Dendritic cell treated with granulocyte-macrophage colony-stimulating factor and Interleukin-4, amounts not matched to agents 40 ng/mL and 50 ng/mL, for 4 days (primary cell): ENCODE measurements at regions not wholly inside any gene's neighbourhood (a gene's known extent, or its start where the extent isn't known, plus 50 kb on each side); places are given as distances from the start of the nearest gene placed in this dataset.
"Not testable (repeated sequence)": the region's sequence is repeated elsewhere in the genome, so short reads cannot be mapped to it uniquely, and the experiment has no call there.

Experiments
- H3K27ac Mint-ChIP-seq: one replicate; pipeline ENCODE4 v1.8.0; 2022; ENCODE audit warnings: mild to moderate bottlenecking, mixed read lengths
- H3K27me3 Mint-ChIP-seq: one replicate; pipeline ENCODE4 v1.8.0; 2022; ENCODE audit warnings: mild to moderate bottlenecking, mixed read lengths
- H3K36me3 Mint-ChIP-seq: one replicate; pipeline ENCODE4 v1.8.0; 2022; ENCODE audit warnings: low read depth, mixed read lengths
- H3K4me1 Mint-ChIP-seq: one replicate; pipeline ENCODE4 v1.8.0; 2022; ENCODE audit warnings: low read depth, mixed read lengths
- H3K4me3 Mint-ChIP-seq: one replicate; pipeline ENCODE4 v1.8.0; 2022; ENCODE audit warnings: mild to moderate bottlenecking, moderate library complexity, mixed read lengths
- H3K9me3 Mint-ChIP-seq: one replicate; pipeline ENCODE4 v1.8.0; 2022; ENCODE audit warnings: mixed read lengths
- intact Hi-C: fragments of 100-400 bp; cut with micrococcal nuclease; formaldehyde crosslinking; loops from one replicate; pipeline ENCODE4 v1.15.0; 2022

DNA sequence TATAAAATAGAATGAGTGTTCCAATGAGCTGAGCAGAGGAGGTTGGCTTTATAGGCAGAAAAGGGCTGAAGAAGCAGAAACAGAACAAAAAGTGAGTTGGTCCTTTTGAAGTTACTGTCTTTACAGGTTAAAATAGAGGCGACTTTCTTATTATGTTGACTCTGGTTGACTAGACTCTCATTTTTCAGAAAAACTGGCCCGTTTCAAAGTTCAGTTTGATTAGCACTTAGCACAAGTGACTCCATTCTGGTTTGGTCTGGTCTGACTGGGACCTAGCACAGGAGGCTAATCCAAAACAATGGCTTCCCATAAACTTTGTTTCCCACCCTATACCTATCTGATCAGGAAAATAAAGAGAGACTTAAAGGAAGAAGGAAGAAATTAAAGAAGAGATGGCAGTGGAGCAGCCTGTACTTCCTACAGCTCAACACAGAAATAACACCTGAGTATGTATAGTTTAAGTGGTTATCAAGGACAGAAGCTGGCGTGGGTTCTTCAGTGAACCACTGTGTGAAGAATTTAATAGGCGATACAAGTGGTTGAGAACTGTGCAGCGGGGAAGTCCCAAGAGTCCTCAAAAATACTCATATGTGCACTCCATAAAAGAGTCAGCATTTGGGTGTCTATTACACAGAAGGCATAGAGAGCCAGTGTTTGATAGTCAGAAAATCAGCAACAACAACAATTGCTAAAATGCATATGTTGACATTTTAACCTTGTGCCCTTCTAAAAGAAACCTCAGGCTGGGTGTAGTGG, 554.8 kb upstream of the HTR2C start:
- intact Hi-C loops = no loop called here
- Mint-ChIP-seq H3K27ac (no peak overlapping the region), H3K27me3 (no peaks in the 10 kb centered on the region), H3K4me1 (no peaks in the 10 kb centered on the region), H3K4me3 (no peak overlapping the region), H3K36me3 (no peaks in the 10 kb centered on the region), H3K9me3 (no peaks in the 10 kb centered on the region)

DNA sequence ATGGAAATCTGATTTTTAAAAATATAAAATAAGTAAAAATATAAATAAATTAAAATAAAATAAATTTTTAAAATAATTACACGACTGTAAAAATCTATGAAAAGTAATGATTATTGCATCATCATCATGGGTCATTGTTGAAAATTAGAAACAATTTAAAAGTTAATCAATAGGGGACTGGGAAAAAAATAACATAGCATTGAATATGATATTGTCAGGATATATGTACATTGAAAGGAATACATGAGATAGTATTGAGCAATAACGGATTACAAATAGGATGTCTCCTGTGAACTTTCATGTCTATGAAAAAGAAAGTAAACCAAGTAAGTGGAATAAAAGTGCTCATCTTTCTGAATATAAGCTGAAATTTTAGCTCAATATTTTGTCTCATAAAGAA, 566.8 kb upstream of the HTR2C start:
- no peaks in the 10 kb centered on the region for H3K36me3 Mint-ChIP-seq
- H3K9me3 Mint-ChIP-seq = no peaks in the 10 kb centered on the region
- H3K4me3 Mint-ChIP-seq = no peak overlapping the region
- no peaks in the 10 kb centered on the region for H3K4me1 Mint-ChIP-seq
- no peak overlapping the region for H3K27ac Mint-ChIP-seq
- peaks cover 2% of the 10 kb centered on the region for H3K27me3 Mint-ChIP-seq
- intact Hi-C loops = no loop called here

DNA sequence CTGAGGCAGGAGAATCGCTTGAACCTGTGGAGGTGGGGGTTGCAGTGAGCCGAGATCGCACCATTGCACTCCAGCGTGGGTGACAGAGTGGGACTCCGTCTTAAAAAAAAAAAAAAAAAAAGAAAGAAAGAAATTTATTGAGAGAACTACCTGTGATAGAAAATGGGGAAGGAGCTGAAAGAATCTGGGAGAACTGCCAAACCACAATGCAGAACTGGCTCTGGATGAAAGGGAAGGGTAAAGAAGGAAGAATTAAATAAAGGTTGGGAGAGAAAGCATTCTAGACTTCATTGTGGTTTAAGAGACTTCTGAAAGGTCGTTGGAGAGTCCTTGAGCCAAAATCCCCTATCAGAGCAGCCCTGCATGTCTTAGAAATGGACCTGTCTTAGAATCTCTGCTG, 567.9 kb upstream of the HTR2C start:
- H3K4me3 Mint-ChIP-seq = no peak overlapping the region

DNA sequence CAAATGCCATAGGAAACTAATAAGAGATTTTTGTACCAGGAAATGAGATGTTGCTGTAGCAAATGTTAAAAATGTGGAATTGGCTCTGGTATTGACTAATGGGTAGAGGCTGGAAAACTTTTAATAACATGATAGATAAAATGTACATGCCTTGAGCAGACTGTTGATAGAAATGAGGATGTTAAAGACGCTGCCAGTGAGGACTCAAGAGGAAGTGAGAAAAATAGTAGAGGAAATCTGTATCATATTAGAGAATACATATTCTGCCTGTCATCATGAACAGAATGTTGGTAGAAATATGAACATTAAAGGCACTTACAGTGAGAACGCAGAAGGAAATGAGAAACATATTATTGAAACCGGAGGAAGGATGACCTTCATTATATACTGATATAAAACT, 577.2 kb upstream of the HTR2C start:
- H3K36me3 Mint-ChIP-seq = no peaks in the 10 kb centered on the region
- intact Hi-C loops = no loop called here
- no peak overlapping the region for H3K27ac Mint-ChIP-seq
- H3K4me1 Mint-ChIP-seq = peaks cover 12% of the 10 kb centered on the region
- no peak overlapping the region for H3K4me3 Mint-ChIP-seq
- H3K9me3 Mint-ChIP-seq = peaks cover 18% of the 10 kb centered on the region
- no peaks in the 10 kb centered on the region for H3K27me3 Mint-ChIP-seq

More for the DNA sequence above, 567.9 kb upstream of the HTR2C start:
- Mint-ChIP-seq H3K27ac (no peak overlapping the region), H3K27me3 (peaks cover 2% of the 10 kb centered on the region), H3K36me3 (no peaks in the 10 kb centered on the region), H3K9me3 (no peaks in the 10 kb centered on the region), H3K4me1 (no peaks in the 10 kb centered on the region)
- intact Hi-C loops = no loop called here

DNA sequence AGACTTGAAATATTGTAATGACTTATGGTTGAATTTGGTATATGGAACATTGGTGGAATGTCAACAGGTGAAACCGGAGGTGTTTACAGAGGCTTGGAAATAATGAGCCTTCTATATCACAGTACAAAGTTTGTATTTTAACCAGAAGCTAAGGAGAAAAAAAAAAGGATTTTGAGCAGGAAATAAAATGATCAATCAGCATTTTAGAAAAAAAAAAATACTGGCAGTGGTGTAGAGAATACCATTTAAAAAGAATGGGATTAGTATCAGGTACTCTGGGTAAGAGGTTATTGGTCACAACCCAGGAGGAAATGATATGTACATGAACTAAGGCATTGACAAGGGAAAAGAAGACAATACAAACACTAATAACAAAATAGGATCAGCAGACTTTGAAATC, 587.1 kb upstream of the HTR2C start:
- Mint-ChIP-seq H3K9me3 (no peaks in the 10 kb centered on the region), H3K27ac (no peak overlapping the region), H3K4me3 (no peak overlapping the region), H3K4me1 (no peaks in the 10 kb centered on the region), H3K27me3 (no peaks in the 10 kb centered on the region), H3K36me3 (no peaks in the 10 kb centered on the region)
- intact Hi-C loops = no loop called here

DNA sequence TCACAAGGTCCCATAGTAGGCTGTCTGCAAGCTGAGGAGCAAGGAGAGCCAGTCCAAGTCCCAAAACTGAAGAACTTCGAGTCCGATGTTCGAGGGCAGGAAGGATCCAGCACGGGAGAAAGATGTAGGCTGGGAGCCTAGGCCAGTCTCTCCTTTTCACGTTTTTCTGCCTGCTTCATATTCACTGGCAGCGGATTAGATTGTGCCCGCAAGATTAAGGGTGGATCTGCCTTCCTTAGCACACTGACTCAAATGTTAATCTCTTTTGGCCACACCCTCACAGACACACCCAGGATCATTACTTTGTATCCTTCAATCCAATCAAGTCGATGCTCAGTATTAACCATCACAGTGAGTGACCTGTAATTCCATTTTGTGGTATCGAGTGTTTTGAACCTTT, 592.2 kb upstream of the HTR2C start:
- H3K27me3 Mint-ChIP-seq = not testable (repeated sequence)

DNA sequence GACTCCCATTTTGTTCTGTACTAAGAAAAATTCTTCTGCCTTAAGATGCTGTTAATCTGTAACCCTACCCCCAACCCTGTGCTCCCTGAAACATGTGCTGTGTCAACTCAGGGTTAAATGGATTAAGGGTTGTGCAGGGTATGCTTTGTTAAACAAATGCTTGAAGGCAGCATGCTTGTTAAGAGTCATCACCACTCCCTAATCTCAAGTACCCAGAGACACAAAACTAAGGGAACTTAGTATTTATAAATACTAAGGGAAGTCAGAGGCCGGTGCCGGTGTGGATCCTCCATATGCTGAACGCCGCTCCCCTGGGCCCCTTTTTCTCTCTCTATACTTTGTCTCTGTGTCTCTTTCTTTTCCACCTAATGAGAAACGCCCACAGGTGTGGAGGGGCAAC, 593.2 kb upstream of the HTR2C start:
- H3K9me3 Mint-ChIP-seq, H3K4me1 Mint-ChIP-seq, H3K27ac Mint-ChIP-seq, H3K4me3 Mint-ChIP-seq, intact Hi-C loops, H3K27me3 Mint-ChIP-seq, H3K36me3 Mint-ChIP-seq: not testable (repeated sequence)

More for the DNA sequence above, 592.2 kb upstream of the HTR2C start:
- H3K36me3 Mint-ChIP-seq, H3K4me1 Mint-ChIP-seq, H3K9me3 Mint-ChIP-seq, H3K4me3 Mint-ChIP-seq, intact Hi-C loops, H3K27ac Mint-ChIP-seq: not testable (repeated sequence)

DNA sequence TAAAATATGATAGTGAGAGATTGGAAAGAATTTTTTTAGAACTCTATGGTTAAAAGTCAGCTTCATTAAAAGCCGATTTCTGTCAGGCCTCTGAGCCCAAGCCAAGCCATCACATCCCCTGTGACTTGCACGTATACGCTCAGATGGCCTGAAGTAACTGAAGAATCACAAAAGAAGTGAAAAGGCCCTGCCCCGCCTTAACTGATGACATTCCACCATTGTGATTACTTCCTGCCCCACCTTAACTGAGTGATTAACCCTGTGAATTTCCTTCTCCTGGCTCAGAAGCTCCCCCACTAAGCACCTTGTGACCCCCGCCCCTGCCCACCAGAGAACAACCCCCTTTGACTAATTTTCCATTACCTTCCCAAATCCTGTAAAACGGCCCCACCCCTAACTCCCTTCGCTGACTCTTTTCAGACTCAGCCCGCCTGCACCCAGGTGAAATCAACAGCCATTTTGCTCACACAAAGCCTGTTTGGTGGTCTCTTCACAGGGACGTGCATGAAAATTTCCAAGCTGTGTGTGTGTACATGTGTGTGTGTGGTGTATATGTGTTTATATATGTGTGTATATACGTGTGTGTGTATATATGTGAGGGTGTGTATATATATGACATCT, 595.5 kb upstream of the HTR2C start:
- intact Hi-C loops = not testable (repeated sequence)

DNA sequence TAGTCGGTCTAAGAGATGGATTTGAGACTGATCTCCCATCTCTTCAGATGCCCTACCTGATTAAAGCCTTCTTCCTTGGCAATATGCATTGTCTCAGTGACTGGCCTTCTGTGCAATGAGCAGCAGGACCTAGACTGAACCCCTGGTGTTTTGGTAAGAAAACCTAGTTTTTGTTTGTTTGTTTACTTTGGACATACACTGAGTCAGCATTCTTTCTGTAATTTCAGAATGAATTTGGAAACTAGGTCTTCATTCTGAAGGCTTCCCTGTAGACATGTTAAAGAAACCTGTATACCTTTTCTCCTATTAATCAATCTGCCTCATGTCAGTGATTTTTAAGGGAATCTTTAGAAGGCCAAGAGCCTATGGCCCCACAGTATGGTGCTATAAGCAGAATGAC, 597.5 kb upstream of the HTR2C start:
- intact Hi-C loops = no loop called here
- no peak overlapping the region for H3K4me3 Mint-ChIP-seq
- peaks cover 9% of the 10 kb centered on the region for H3K4me1 Mint-ChIP-seq
- no peak overlapping the region for H3K27ac Mint-ChIP-seq
- H3K36me3 Mint-ChIP-seq = no peaks in the 10 kb centered on the region
- H3K27me3 Mint-ChIP-seq = no peaks in the 10 kb centered on the region
- no peaks in the 10 kb centered on the region for H3K9me3 Mint-ChIP-seq

More for the DNA sequence above, 595.5 kb upstream of the HTR2C start:
- not testable (repeated sequence) for H3K27me3 Mint-ChIP-seq, H3K4me1 Mint-ChIP-seq, H3K27ac Mint-ChIP-seq, H3K36me3 Mint-ChIP-seq, H3K9me3 Mint-ChIP-seq, H3K4me3 Mint-ChIP-seq

DNA sequence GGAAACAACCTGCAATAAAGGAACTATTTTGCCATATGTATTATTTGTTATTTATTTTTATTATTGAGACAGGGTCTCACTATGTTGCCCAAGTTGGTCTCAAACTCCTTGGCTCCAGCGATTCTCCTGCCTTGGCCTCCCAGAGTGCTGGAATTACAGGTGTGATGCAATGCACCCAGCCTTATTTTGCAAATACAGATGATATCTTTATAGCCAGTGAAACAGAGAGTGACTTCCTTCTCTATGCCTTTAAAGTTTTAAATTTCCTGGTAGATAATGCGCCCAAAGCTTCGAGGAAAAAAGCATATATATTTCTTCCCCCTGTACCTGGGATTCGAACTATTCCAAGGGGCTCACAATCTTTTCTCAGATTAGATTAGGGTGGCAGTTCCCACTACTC, 601.1 kb upstream of the HTR2C start:
- Mint-ChIP-seq H3K9me3 (peaks cover 16% of the 10 kb centered on the region), H3K27me3 (peaks cover 2% of the 10 kb centered on the region), H3K4me3 (no peak overlapping the region), H3K4me1 (peaks cover 25% of the 10 kb centered on the region), H3K36me3 (peaks cover 7% of the 10 kb centered on the region), H3K27ac (no peak overlapping the region)
- intact Hi-C loops = no loop called here

DNA sequence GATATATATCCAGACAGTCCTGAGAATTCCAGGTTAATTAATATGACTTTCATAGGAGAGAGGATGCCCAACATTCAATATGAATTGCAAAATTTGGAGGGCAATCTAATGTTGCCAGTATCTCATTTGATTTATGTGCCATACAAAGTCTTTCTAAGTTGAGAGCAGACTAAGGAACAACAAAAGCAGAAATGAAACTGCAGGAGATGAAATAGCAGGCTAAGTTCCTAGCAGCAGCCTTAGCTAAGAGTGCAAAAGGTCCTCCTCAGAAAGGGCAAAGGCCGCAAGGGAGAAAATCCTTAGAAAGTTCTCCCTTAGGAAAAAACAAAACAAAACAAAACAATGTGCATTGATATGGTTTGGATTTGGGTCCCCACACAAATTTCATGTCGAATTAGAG, 602.9 kb upstream of the HTR2C start:
- Mint-ChIP-seq H3K9me3 (peaks cover 16% of the 10 kb centered on the region), H3K27ac (no peak overlapping the region), H3K36me3 (peaks cover 7% of the 10 kb centered on the region), H3K27me3 (peaks cover 2% of the 10 kb centered on the region), H3K4me3 (no peak overlapping the region), H3K4me1 (peaks cover 25% of the 10 kb centered on the region)
- intact Hi-C loops = no loop called here

DNA sequence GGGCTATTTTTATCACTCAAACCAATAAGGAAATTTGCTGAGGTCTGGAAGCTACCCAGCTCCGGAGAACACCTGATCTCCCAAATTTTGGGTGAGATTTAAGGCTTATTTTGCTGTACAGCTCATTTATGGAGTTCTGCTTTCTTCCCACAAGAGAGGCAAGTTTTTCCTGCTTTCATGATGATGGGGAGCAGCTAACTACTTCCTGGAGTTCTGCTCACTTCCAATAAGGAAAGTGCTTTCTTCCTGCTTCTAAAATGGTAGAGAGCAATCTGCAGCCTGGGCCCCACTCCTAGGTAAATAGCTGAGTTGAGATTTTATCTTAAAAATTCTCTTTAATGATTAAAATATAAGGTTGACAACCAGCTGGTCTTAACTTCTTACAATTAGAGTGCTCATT, 606.0 kb upstream of the HTR2C start:
- no peak overlapping the region for H3K27ac Mint-ChIP-seq
- peaks cover 16% of the 10 kb centered on the region for H3K9me3 Mint-ChIP-seq
- H3K36me3 Mint-ChIP-seq = peaks cover 7% of the 10 kb centered on the region
- peaks cover 2% of the 10 kb centered on the region for H3K27me3 Mint-ChIP-seq
- intact Hi-C loops = no loop called here
- H3K4me3 Mint-ChIP-seq = no peak overlapping the region
- peaks cover 25% of the 10 kb centered on the region for H3K4me1 Mint-ChIP-seq

DNA sequence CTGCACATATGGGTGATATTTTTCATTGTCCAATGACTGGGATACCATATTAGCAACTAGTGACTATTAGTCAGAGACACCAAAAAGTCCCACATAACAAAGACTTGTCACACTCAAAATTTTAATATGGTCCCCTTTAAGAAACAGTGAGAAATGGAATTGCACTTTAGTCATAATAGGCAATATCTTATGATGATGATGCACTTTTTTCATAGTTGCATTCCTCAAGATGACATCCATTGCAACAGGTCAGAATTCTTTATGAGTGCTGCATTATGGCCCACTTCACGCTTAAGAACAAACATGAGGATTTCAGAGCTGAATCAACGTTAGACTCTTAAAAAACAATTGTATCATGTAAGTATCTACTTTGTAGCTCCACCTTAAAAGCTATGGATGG, 608.4 kb upstream of the HTR2C start:
- peaks cover 2% of the 10 kb centered on the region for H3K27me3 Mint-ChIP-seq
- H3K36me3 Mint-ChIP-seq = peaks cover 7% of the 10 kb centered on the region
- intact Hi-C loops = no loop called here
- no peak overlapping the region for H3K4me3 Mint-ChIP-seq
- H3K27ac Mint-ChIP-seq = no peak overlapping the region
- H3K4me1 Mint-ChIP-seq = peaks cover 10% of the 10 kb centered on the region
- peaks cover 16% of the 10 kb centered on the region for H3K9me3 Mint-ChIP-seq

DNA sequence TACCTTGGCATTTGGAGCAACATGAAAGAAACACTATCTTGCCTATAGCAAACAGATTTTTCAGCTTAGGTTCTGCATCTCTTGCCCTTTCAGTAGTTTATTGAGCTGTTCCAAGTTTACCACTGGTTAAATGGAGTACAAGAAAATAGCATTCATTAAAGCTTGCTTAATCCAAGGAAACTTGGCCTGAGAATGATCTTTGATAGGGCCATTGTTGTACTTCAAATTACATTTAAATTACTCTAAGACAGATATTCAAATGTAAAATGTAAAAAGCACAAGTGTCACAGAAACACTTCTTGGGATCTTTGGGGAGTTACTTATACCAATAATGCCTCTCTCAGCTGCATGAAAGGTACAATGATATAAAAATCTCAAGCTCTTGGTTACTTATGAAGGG, 609.0 kb upstream of the HTR2C start:
- no peak overlapping the region for H3K27ac Mint-ChIP-seq

DNA sequence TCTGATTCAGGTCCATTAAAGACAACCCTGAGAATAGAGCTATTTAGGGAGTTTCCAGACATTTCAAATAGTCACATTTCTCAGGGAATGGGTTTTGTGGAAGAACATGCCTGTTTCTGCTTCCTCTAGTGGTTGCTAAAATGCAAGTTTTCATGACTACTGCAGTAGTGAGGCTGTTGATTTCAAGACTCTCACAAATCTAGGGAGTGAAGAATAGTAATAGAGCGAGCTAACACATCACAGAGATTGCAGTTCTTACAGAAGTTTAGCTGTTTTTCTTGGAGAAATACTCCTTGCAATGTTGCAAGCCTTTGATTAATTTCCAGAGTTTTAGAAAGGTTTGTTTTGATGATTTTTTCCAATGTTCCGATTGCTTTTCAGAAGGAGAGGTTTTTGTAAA, 610.2 kb upstream of the HTR2C start:
- H3K27ac Mint-ChIP-seq = no peak overlapping the region
- peaks cover 1% of the 10 kb centered on the region for H3K36me3 Mint-ChIP-seq
- intact Hi-C loops = no loop called here
- no peaks in the 10 kb centered on the region for H3K27me3 Mint-ChIP-seq
- H3K4me3 Mint-ChIP-seq = no peak overlapping the region
- peaks cover 9% of the 10 kb centered on the region for H3K4me1 Mint-ChIP-seq
- H3K9me3 Mint-ChIP-seq = peaks cover 3% of the 10 kb centered on the region

More for the DNA sequence above, 609.0 kb upstream of the HTR2C start:
- H3K27me3 Mint-ChIP-seq = peaks cover 2% of the 10 kb centered on the region
- peaks cover 9% of the 10 kb centered on the region for H3K4me1 Mint-ChIP-seq
- peaks cover 15% of the 10 kb centered on the region for H3K9me3 Mint-ChIP-seq
- intact Hi-C loops = no loop called here
- H3K4me3 Mint-ChIP-seq = no peak overlapping the region
- peaks cover 7% of the 10 kb centered on the region for H3K36me3 Mint-ChIP-seq
